GM12874 (cell line): ENCODE measurements at regions not wholly inside any gene's neighbourhood (a gene's known extent, or its start where the extent isn't known, plus 50 kb on each side); places are given as distances from the start of the nearest gene placed in this dataset.
A peak's percentile ranks its signal among the peaks of the same experiment; 100 is the strongest.

Source experiments
- CTCF ChIP-seq: IDR thresholded peaks from 2 replicates; pipeline ENCODE4 v1.5.1; 2011; ENCODE audit warnings: low read depth, mild to moderate bottlenecking, control low read depth, low read length, moderate library complexity; ENCODE audit not compliant: insufficient read depth

- no peak for TF ChIP-seq CTCF
Observed at GRCh38 chr1:194104247-194104844, 917.9 kb upstream of the B3GALT2 start.

DNA sequence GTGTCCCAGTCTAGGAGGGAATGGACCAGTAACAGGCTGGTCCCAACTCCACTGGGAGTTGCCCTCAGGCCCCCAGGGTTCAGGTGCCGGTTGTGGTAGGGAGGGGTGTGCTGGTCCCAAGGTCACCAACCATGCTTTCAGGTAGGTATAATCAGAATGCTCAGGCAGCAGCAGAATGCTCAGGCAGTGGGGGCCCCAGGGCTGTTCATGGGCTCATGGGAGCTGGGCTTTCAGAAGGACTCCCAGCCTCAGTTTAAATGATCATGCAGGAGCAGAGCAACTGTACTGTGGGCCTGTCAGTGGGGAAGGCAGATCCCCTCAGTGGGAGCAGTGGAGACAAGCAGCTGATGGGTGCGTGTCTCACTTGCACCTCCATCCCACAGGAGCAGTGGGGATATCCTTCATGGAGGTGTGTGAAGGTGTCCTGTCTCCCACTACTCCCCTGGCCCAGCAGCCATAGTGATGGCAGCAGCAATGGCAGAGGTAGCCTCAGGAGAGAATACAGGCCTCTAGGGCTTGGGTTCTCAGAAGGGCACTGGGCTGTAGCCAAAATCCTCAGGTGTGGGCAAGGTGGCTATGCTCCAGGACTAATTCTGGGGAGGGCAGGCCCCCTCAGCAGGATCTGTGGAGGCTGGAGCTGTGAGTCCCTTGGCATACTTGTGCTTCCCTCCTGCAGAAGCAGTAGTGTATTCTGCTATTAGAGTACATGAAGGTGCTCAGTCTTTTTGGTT lies 917.3 kb upstream of the B3GALT2 start:
- TF ChIP-seq CTCF: no peak

DNA sequence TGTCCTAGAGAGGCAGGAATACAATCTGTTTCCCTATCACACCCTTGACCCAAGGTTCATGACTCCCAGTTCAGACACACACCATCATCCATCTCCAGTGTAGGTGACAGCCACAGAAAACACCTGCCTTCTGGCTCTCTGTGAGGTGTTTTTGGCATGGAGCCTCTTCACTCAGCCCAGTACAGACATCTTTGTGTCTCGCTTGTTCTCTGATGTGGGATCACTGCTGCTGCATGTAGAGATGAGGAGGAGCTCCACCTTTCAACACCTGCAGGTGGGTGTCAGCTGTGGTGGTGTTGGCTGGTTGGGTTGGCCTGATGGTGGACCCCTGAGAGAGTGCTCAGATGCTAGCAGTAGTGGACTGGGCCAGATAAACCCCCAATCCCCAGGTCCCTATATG lies 916.7 kb upstream of the B3GALT2 start:
- TF ChIP-seq CTCF: no peak

DNA sequence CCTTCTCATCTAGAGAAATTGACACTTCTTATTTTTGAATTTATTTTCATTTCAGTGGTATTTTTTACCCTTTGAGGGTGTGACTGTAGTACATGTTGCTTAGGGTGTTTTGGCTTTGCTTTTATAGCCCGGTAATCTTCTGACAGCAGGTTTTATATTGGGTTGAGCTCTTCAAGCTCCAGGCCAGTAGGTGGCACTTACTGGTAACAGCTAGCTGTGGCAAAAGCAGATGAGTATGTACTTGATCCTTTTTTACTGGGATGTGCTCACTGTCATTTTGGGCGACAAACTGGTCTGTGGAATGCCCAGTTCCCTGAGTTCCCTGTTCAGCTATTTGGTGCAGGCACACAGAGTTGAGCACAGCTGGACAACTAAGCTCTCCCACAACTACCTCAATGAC lies 916.2 kb upstream of the B3GALT2 start:
- peak; percentile 22; the same call in 1 of the 2 replicates for TF ChIP-seq CTCF

DNA sequence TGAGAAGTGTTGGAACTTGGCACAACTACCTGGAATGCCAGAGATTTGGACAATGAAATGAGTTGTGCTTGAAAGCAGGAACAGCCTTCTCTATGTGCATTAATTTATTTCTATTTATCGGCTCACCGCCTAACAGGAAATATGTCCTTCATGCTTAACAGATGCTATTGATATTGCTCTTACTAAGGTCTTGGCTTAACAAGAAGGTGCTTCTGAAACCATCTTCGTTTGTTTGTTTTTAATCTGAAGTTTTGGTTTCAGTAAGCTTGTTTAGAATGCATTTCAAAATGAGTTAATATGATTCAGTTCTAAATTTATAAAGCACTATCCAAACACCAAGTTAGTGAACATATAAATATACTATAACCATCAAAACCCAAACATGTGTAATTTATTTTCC lies 898.3 kb upstream of the B3GALT2 start:
- TF ChIP-seq CTCF: no peak

- TF ChIP-seq CTCF: no peak
Observed at GRCh38 chr1:194081444-194081843, 895.0 kb upstream of the B3GALT2 start.

- TF ChIP-seq CTCF: no peak
Observed at GRCh38 chr1:194080826-194081225, 894.4 kb upstream of the B3GALT2 start.
